Neural progenitor cell (in vitro differentiated cells): ENCODE measurements at regions not wholly inside any gene's neighbourhood (a gene's known extent, or its start where the extent isn't known, plus 50 kb on each side); places are given as distances from the start of the nearest gene placed in this dataset.

Experiments
- DNase-seq: peaks from one replicate; pipeline ENCODE4 v3.0.0-alpha.2; 2016; ENCODE audit warnings: low spot score
- H2AFZ ChIP-seq: fragments of 200-600 bp; sonication (generic); replicated peaks from 2 replicates; pipeline ENCODE4 v1.6.1; 2016; ENCODE audit warnings: antibody characterized with exemption
- H3F3A ChIP-seq: fragments of 200-600 bp; sonication (generic); 2 replicates; pipeline ENCODE4 v1.6.1; 2016; ENCODE audit warnings: antibody characterized with exemption, low read depth
- H3K27ac ChIP-seq: fragments of 200-600 bp; sonication (generic); 2 replicates; pipeline ENCODE4 v1.5.1; 2016; ENCODE audit warnings: mild to moderate bottlenecking
- H3K27me3 ChIP-seq: fragments of 200-600 bp; sonication (generic); 2 replicates; pipeline ENCODE4 v1.6.1; 2016; ENCODE audit warnings: mild to moderate bottlenecking, moderate library complexity
- H3K36me3 ChIP-seq: fragments of 200-600 bp; sonication (generic); 2 replicates; pipeline ENCODE4 v1.5.1; 2016
- H3K4me1 ChIP-seq: fragments of 200-600 bp; sonication (generic); 2 replicates; pipeline ENCODE4 v1.6.1; 2016; ENCODE audit warnings: mixed run types
- H3K4me2 ChIP-seq: fragments of 200-600 bp; sonication (generic); 2 replicates; pipeline ENCODE4 v1.6.1; 2016
- H3K4me3 ChIP-seq: fragments of 200-600 bp; sonication (generic); 2 replicates; pipeline ENCODE4 v1.5.1; 2016
- H3K79me2 ChIP-seq: fragments of 200-600 bp; sonication (generic); 2 replicates; pipeline ENCODE4 v1.6.1; 2016; ENCODE audit warnings: low read depth
- H3K9ac ChIP-seq: fragments of 200-600 bp; sonication (generic); 2 replicates; pipeline ENCODE4 v1.6.1; 2016
- H3K9me3 ChIP-seq: fragments of 200-600 bp; sonication (generic); 2 replicates; pipeline ENCODE4 v1.5.1; 2016; ENCODE audit warnings: low read depth
- H4K20me1 ChIP-seq: fragments of 200-600 bp; sonication (generic); 2 replicates; pipeline ENCODE4 v1.6.1; 2016; ENCODE audit warnings: low read depth
- H3K27ac Mint-ChIP-seq: 3 replicates; pipeline ENCODE4 v1.8.0; 2021; ENCODE audit warnings: mixed read lengths
- H3K27me3 Mint-ChIP-seq: 2 replicates; pipeline ENCODE4 v1.8.0; 2022; ENCODE audit warnings: low read depth, mild to moderate bottlenecking, inconsistent platforms, moderate library complexity, mixed read lengths; ENCODE audit not compliant: insufficient read depth
- H3K36me3 Mint-ChIP-seq: 3 replicates; pipeline ENCODE4 v1.8.0; 2021; ENCODE audit warnings: mixed read lengths
- H3K4me1 Mint-ChIP-seq: 3 replicates; pipeline ENCODE4 v1.8.0; 2021; ENCODE audit warnings: mixed read lengths
- H3K4me3 Mint-ChIP-seq: 3 replicates; pipeline ENCODE4 v1.8.0; 2021; ENCODE audit warnings: mild to moderate bottlenecking, moderate library complexity, mixed read lengths
- H3K9me3 Mint-ChIP-seq: 3 replicates; pipeline ENCODE4 v1.8.0; 2020; ENCODE audit warnings: mixed read lengths
- CTCF ChIP-seq: fragments of 200-600 bp; sonication (generic); IDR thresholded peaks from 2 replicates; pipeline ENCODE4 v1.5.1; 2017; ENCODE audit warnings: antibody characterized with exemption, mild to moderate bottlenecking
- EZH2 ChIP-seq: fragments of 200-600 bp; sonication (generic); IDR thresholded peaks from 2 replicates; pipeline ENCODE4 v1.6.1; 2017; ENCODE audit warnings: antibody characterized with exemption, mild to moderate bottlenecking, moderate library complexity
- EZH2phosphoT487 ChIP-seq: fragments of 200-600 bp; sonication (generic); IDR thresholded peaks from 2 replicates; pipeline ENCODE4 v1.6.1; 2017; ENCODE audit warnings: antibody characterized with exemption

DNA sequence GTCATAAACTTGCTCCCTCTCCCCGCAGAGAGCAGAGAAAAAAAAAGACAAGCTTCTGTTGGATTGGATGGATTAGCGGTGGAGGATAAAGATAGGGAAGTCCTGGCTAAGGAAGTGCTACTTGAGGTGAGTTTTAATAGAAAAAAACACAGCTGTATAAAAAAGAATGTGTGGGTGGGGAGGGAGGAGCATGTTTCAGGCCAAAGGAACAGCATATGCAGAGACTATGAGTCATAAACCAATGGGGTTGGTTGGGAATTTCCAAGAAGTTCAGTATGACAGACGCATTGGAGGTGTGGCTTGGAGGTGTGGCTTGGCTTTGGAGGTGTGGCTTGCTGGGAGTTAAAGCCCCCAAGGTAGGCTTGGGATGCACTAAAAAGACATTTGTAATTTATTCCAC is 103.0 kb upstream of the LSM8 start:
- H3K4me3 Mint-ChIP-seq = no peak overlapping the region
- H3K9me3 Mint-ChIP-seq = no peaks in the 10 kb centered on the region
- Histone ChIP-seq H3F3A (no peaks in the 10 kb centered on the region), H3K27me3 (no peaks in the 10 kb centered on the region), H3K9me3 (no peaks in the 10 kb centered on the region), H3K4me3 (no peak overlapping the region), H3K27ac (no peak overlapping the region), H3K79me2 (no peaks in the 10 kb centered on the region), H2AFZ (no peak overlapping the region), H3K4me2 (no peak overlapping the region), H3K36me3 (no peaks in the 10 kb centered on the region), H3K9ac (no peak overlapping the region), H4K20me1 (no peaks in the 10 kb centered on the region), H3K4me1 (no peaks in the 10 kb centered on the region)
- H3K36me3 Mint-ChIP-seq = no peaks in the 10 kb centered on the region
- no peak for TF ChIP-seq EZH2phosphoT487
- no peak for TF ChIP-seq CTCF
- no peak for TF ChIP-seq EZH2
- peaks cover 2% of the 10 kb centered on the region for H3K4me1 Mint-ChIP-seq
- no peak overlapping the region for H3K27ac Mint-ChIP-seq
- no peak for DNase-seq
- no peaks in the 10 kb centered on the region for H3K27me3 Mint-ChIP-seq

DNA sequence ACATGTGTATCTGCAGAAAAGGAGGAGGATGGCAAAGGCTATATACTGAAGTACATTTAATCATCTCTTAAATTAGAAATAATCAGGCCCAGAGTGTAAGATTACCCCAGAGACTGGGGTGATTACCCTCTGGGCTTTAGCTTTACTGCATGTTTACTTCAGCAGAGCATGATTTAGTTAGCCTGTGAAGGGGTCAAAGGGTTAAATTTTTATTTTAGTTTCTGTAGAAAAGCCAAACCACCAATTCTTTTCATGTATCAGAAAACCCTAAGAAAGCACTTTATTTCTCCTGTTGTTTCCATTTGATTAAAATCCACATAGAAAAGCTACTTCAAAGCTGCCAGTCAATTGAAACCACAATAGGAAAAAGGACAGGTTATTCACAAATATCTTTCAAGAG is 101.5 kb upstream of the LSM8 start:
- Histone ChIP-seq H3K36me3 (no peaks in the 10 kb centered on the region), H3K4me3 (no peak overlapping the region)

GRCh38 chr7:118085000-118085399 is 99.0 kb upstream of the LSM8 start:
- Mint-ChIP-seq H3K27ac (no peak overlapping the region), H3K9me3 (no peaks in the 10 kb centered on the region), H3K4me1 (peaks cover 2% of the 10 kb centered on the region), H3K4me3 (no peak overlapping the region), H3K27me3 (no peaks in the 10 kb centered on the region), H3K36me3 (no peaks in the 10 kb centered on the region)
- H2AFZ ChIP-seq = peak overlapping the region; percentile 51
- no peaks in the 10 kb centered on the region for H3K9me3 ChIP-seq
- no peaks in the 10 kb centered on the region for H3K4me1 ChIP-seq
- no peak overlapping the region for H3K4me3 ChIP-seq
- no peak overlapping the region for H3K27ac ChIP-seq
- H3K36me3 ChIP-seq = no peaks in the 10 kb centered on the region
- H3K9ac ChIP-seq = no peak overlapping the region
- H3F3A ChIP-seq = no peaks in the 10 kb centered on the region
- DNase-seq = no peak
- H3K27me3 ChIP-seq = no peaks in the 10 kb centered on the region
- no peaks in the 10 kb centered on the region for H3K79me2 ChIP-seq
- H3K4me2 ChIP-seq = no peak overlapping the region
- TF ChIP-seq EZH2 (no peak), CTCF (no peak), EZH2phosphoT487 (no peak)
- H4K20me1 ChIP-seq = no peaks in the 10 kb centered on the region

More for the DNA sequence above, 101.5 kb upstream of the LSM8 start:
- no peaks in the 10 kb centered on the region for H4K20me1 ChIP-seq
- no peak for DNase-seq
- no peaks in the 10 kb centered on the region for H3K27me3 Mint-ChIP-seq
- no peaks in the 10 kb centered on the region for H3K36me3 Mint-ChIP-seq
- no peaks in the 10 kb centered on the region for H3K9me3 ChIP-seq
- H3F3A ChIP-seq = no peaks in the 10 kb centered on the region
- H3K9ac ChIP-seq = no peak overlapping the region
- H3K27ac Mint-ChIP-seq = no peak overlapping the region
- no peaks in the 10 kb centered on the region for H3K27me3 ChIP-seq
- no peak overlapping the region for H3K27ac ChIP-seq
- peaks cover 2% of the 10 kb centered on the region for H3K4me1 Mint-ChIP-seq
- H3K4me3 Mint-ChIP-seq = no peak overlapping the region
- no peaks in the 10 kb centered on the region for H3K4me1 ChIP-seq
- H3K4me2 ChIP-seq = no peak overlapping the region
- TF ChIP-seq EZH2 (no peak), EZH2phosphoT487 (no peak), CTCF (no peak)
- H3K79me2 ChIP-seq = no peaks in the 10 kb centered on the region
- H3K9me3 Mint-ChIP-seq = no peaks in the 10 kb centered on the region
- H2AFZ ChIP-seq = no peak overlapping the region
